ENCODE measurements at regions not wholly inside any gene's neighbourhood (a gene's known extent, or its start where the extent isn't known, plus 50 kb on each side); places are given as distances from the start of the nearest gene placed in this dataset.
A peak's percentile ranks its signal among the peaks of the same experiment; 100 is the strongest.

GRCh38 chr20:7736336-7736735 lies 203.9 kb downstream of the HAO1 start:
- DNase-seq (ENCODE audit: low read depth in 1 of 2, low spot score in 1 of 2): peak in 1 of 2 donors; percentile 54
- no peak overlapping the region for H3K4me3 ChIP-seq
- no peaks in the 10 kb centered on the region for H3K36me3 ChIP-seq
- TF ChIP-seq CTCF (IDR thresholded peaks at IDR 0.05; ENCODE audit: low read depth, low read length): no peak
- H3K27me3 ChIP-seq: no peaks in the 10 kb centered on the region
- no peaks in the 10 kb centered on the region for H3K9me3 ChIP-seq (ENCODE audit: low read depth)
- H3K4me1 ChIP-seq (ENCODE audit: low read depth): no peaks in the 10 kb centered on the region
- no peak overlapping the region for H3K27ac ChIP-seq

- DNase-seq (ENCODE audit: low read depth in 1 of 2, low spot score in 1 of 2): peak in 1 of 2 donors; percentile 13
- Histone ChIP-seq H3K9me3 (ENCODE audit: low read depth) (no peaks in the 10 kb centered on the region), H3K27me3 (no peaks in the 10 kb centered on the region), H3K4me1 (ENCODE audit: low read depth) (no peaks in the 10 kb centered on the region), H3K4me3 (no peak overlapping the region), H3K27ac (no peak overlapping the region), H3K36me3 (no peaks in the 10 kb centered on the region)
- TF ChIP-seq CTCF (IDR thresholded peaks at IDR 0.05; ENCODE audit: low read depth, low read length): no peak
Observed at GRCh38 chr20:7741866-7742265, 198.4 kb downstream of the HAO1 start.

- no peaks in the 10 kb centered on the region for H3K4me1 ChIP-seq (ENCODE audit: low read depth)
- H3K4me3 ChIP-seq: no peak overlapping the region
- H3K27ac ChIP-seq: no peak overlapping the region
- H3K27me3 ChIP-seq: no peaks in the 10 kb centered on the region
- TF ChIP-seq CTCF (IDR thresholded peaks at IDR 0.05; ENCODE audit: low read depth, low read length): no peak
- no peaks in the 10 kb centered on the region for H3K36me3 ChIP-seq
- peak in 1 of 2 donors; percentile 72 for DNase-seq (ENCODE audit: low read depth in 1 of 2, low spot score in 1 of 2)
- H3K9me3 ChIP-seq (ENCODE audit: low read depth): no peaks in the 10 kb centered on the region
Observed at GRCh38 chr20:7742479-7742878, 197.8 kb downstream of the HAO1 start.

GRCh38 chr20:7744411-7744810 lies 195.8 kb downstream of the HAO1 start:
- H3K9me3 ChIP-seq (ENCODE audit: low read depth): no peaks in the 10 kb centered on the region
- no peak overlapping the region for H3K4me3 ChIP-seq
- H3K27me3 ChIP-seq: no peaks in the 10 kb centered on the region
- peak in 1 of 2 donors; percentile 66 for DNase-seq (ENCODE audit: low read depth in 1 of 2, low spot score in 1 of 2)
- no peaks in the 10 kb centered on the region for H3K36me3 ChIP-seq
- H3K27ac ChIP-seq: no peak overlapping the region
- H3K4me1 ChIP-seq (ENCODE audit: low read depth): no peaks in the 10 kb centered on the region
- TF ChIP-seq CTCF (IDR thresholded peaks at IDR 0.05; ENCODE audit: low read depth, low read length): no peak

- H3K9me3 ChIP-seq (ENCODE audit: low read depth): no peaks in the 10 kb centered on the region
- DNase-seq (ENCODE audit: low read depth in 1 of 2, low spot score in 1 of 2): no peak
- no peak overlapping the region for H3K27ac ChIP-seq
- no peaks in the 10 kb centered on the region for H3K27me3 ChIP-seq
- H3K36me3 ChIP-seq: no peaks in the 10 kb centered on the region
- no peaks in the 10 kb centered on the region for H3K4me1 ChIP-seq (ENCODE audit: low read depth)
- H3K4me3 ChIP-seq: no peak overlapping the region
- TF ChIP-seq CTCF (IDR thresholded peaks at IDR 0.05; ENCODE audit: low read depth, low read length): no peak
Observed at GRCh38 chr20:7748624-7749023, 191.6 kb downstream of the HAO1 start.

GRCh38 chr20:7754102-7754501 lies 186.2 kb downstream of the HAO1 start:
- TF ChIP-seq CTCF (IDR thresholded peaks at IDR 0.05; ENCODE audit: low read depth, low read length): no peak
- no peaks in the 10 kb centered on the region for H3K4me1 ChIP-seq (ENCODE audit: low read depth)

More at GRCh38 chr20:7754102-7754501, 186.2 kb downstream of the HAO1 start:
- H3K27ac ChIP-seq: no peak overlapping the region
- H3K4me3 ChIP-seq: no peak overlapping the region
- H3K9me3 ChIP-seq (ENCODE audit: low read depth): no peaks in the 10 kb centered on the region
- no peak for DNase-seq (ENCODE audit: low read depth in 1 of 2, low spot score in 1 of 2)
- H3K27me3 ChIP-seq: no peaks in the 10 kb centered on the region
- no peaks in the 10 kb centered on the region for H3K36me3 ChIP-seq

Measured in cardiac muscle cell (in vitro differentiated cells and primary cell).